ENCODE measurements at regions not wholly inside any gene's neighbourhood (a gene's known extent, or its start where the extent isn't known, plus 50 kb on each side); places are given as distances from the start of the nearest gene placed in this dataset.

GRCh38 chr7:41201021-41201420, 501.9 kb downstream of the INHBA start:
- H2AK5ac ChIP-seq (ENCODE audit: low read depth, low read length): no peak overlapping the region
- H2BK20ac ChIP-seq (ENCODE audit: low read length): no peak overlapping the region
- ChIA-PET POLR2A (ENCODE audit: partially characterized antibody) (no interaction called here), CTCF (ENCODE audit: partially characterized antibody) (no interaction called here)
- no peaks in the 10 kb centered on the region for H4K20me1 ChIP-seq (replicated peaks in 1 of 2; ENCODE audit: control insufficient read depth in 1 of 2, insufficient read depth in 2 of 2, low read length in 2 of 2)
- no peak overlapping the region for H4K5ac ChIP-seq (ENCODE audit: insufficient read length, low read depth, low read length)
- H3K23ac ChIP-seq (ENCODE audit: insufficient read length): no peak overlapping the region
- FAIRE-seq (no peak), DNase-seq (ENCODE audit: low read depth in 1 of 2, low spot score in 2 of 2) (no peak)
- H3K4me1 ChIP-seq (replicated peaks in 1 of 4; ENCODE audit: control insufficient read depth in 3 of 4, insufficient read depth in 4 of 4, low read length in 3 of 4): peaks cover 0 to 7% (median 1%) of the 10 kb centered on the region in 4 experiments; a peak in 2 of 7 replicates
- H3K18ac ChIP-seq (ENCODE audit: extremely low read depth, low read length): no peak overlapping the region
- no peak overlapping the region for H3K4me2 ChIP-seq (ENCODE audit: insufficient read depth in 1 of 2, low read depth in 2 of 2, low read length in 2 of 2)
- H3K9me3 ChIP-seq (ENCODE audit: insufficient read depth in 2 of 2, low read depth in 1 of 2, low read length in 1 of 2): no peaks in the 10 kb centered on the region
- H3K23me2 ChIP-seq (ENCODE audit: low read depth, low read length): no peaks in the 10 kb centered on the region
- no peak overlapping the region for H2BK5ac ChIP-seq (ENCODE audit: low read depth, low read length)
- no peaks in the 10 kb centered on the region for H3K36me3 ChIP-seq (ENCODE audit: control insufficient read depth in 2 of 4, insufficient read depth in 4 of 4, low read length in 3 of 4)
- no peak overlapping the region for H3K4me3 ChIP-seq (ENCODE audit: extremely low read depth in 1 of 4, insufficient read depth in 2 of 4, low read depth in 3 of 4, low read length in 4 of 4)
- no peak overlapping the region for H4K91ac ChIP-seq (replicated peaks; ENCODE audit: insufficient read length, low read length)
- H2BK12ac ChIP-seq (ENCODE audit: low read depth, low read length): no peak overlapping the region
- no peaks in the 10 kb centered on the region for H3K79me2 ChIP-seq (ENCODE audit: control insufficient read depth in 1 of 2, insufficient read depth in 2 of 2, low read length in 2 of 2)
- no peaks in the 10 kb centered on the region for H3K27me3 ChIP-seq (replicated peaks in 1 of 4; ENCODE audit: control insufficient read depth in 3 of 4, extremely low read depth in 1 of 4, insufficient read depth in 3 of 4, low read length in 3 of 4)
- H2BK120ac ChIP-seq (replicated peaks; ENCODE audit: low read depth, low read length): no peak overlapping the region
- H2BK15ac ChIP-seq (ENCODE audit: low read length): no peak overlapping the region
- H3K27ac ChIP-seq (ENCODE audit: low read depth, low read length): no peak overlapping the region
- H3K4ac ChIP-seq (replicated peaks; ENCODE audit: insufficient read length, low read depth, low read length): no peak overlapping the region
- no peak overlapping the region for H3K9ac ChIP-seq (replicated peaks in 1 of 4; ENCODE audit: extremely low read depth in 1 of 4, low read depth in 3 of 4, low read length in 3 of 4)
- 94 to 100% methylated on average over 3 of the region's 3 CpGs for WGBS, 2 experiments (ENCODE audit: extremely low coverage in 1 of 2, insufficient coverage in 1 of 2, insufficient read length in 1 of 2, insufficient replicate concordance in 2 of 2, low coverage in 1 of 2, low lambda C conversion rate in 2 of 2, missing lambda C conversion rate in 1 of 2)
- H3K79me1 ChIP-seq (ENCODE audit: low read depth, low read length): no peaks in the 10 kb centered on the region
- H3K56ac ChIP-seq (replicated peaks; ENCODE audit: insufficient read length, low read depth, low read length): no peak overlapping the region
- no peak overlapping the region for H4K8ac ChIP-seq (ENCODE audit: extremely low read depth, insufficient read depth, low read length)
- H2AFZ ChIP-seq (ENCODE audit: low read length): no peak overlapping the region
- no peak overlapping the region for H3K14ac ChIP-seq (ENCODE audit: insufficient read length)
- TF ChIP-seq SUZ12 (IDR thresholded peaks at IDR 0.05; ENCODE audit: low read length): no peak
- no peak for TF ChIP-seq SRF (IDR thresholded peaks at IDR 0.05; ENCODE audit: low read depth, low read length)
- no peak for TF ChIP-seq NRF1 (IDR thresholded peaks at IDR 0.05; ENCODE audit: low read depth, low read length)
- no peak for TF ChIP-seq TBP (IDR thresholded peaks at IDR 0.05; ENCODE audit: low read depth, low read length)
- no peak for TF ChIP-seq RAD21 (IDR thresholded peaks at IDR 0.05 in 1 of 2, conservative IDR thresholded peaks at IDR 0.05 in 1 of 2; ENCODE audit: low read depth in 2 of 2, low read length in 2 of 2)
- no peak for TF ChIP-seq JUND (IDR thresholded peaks at IDR 0.05; ENCODE audit: low read length)
- no peak for TF ChIP-seq TAF7 (optimal IDR thresholded peaks at IDR 0.05; ENCODE audit: borderline replicate concordance, low read depth, low read length)
- no peak for TF ChIP-seq CTBP2 (IDR thresholded peaks at IDR 0.05; ENCODE audit: borderline replicate concordance, insufficient read depth, insufficient read length, low read length)
- TF ChIP-seq TCF12 (IDR thresholded peaks at IDR 0.05; ENCODE audit: low read depth, low read length): no peak
- no peak for TF ChIP-seq BRCA1 (IDR thresholded peaks at IDR 0.05; ENCODE audit: low read depth, low read length)
- TF ChIP-seq KDM1A (IDR thresholded peaks at IDR 0.05; ENCODE audit: borderline replicate concordance, low read length): no peak
- no peak for TF ChIP-seq CREB1 (IDR thresholded peaks at IDR 0.05)
- TF ChIP-seq POU5F1 (IDR thresholded peaks at IDR 0.05; ENCODE audit: low read depth, low read length): no peak
- TF ChIP-seq EP300 (IDR thresholded peaks at IDR 0.05; ENCODE audit: borderline replicate concordance in 1 of 2, low read depth in 2 of 2, low read length in 2 of 2): no peak
- no peak for TF ChIP-seq RXRA (IDR thresholded peaks at IDR 0.05; ENCODE audit: insufficient read depth, low read depth, low read length)
